H9 (cell line): ENCODE measurements at regions not wholly inside any gene's neighbourhood (a gene's known extent, or its start where the extent isn't known, plus 50 kb on each side); places are given as distances from the start of the nearest gene placed in this dataset.

Source experiments
- DNase-seq: peaks from one replicate; pipeline ENCODE4 v3.0.0-alpha.2; 2017
- H2AFZ ChIP-seq: one replicate; pipeline ENCODE4 v1.6.1; 2013; ENCODE audit warnings: mild to moderate bottlenecking, low read length, control low read depth, moderate library complexity
- H2AK5ac ChIP-seq: 2 replicates; pipeline ENCODE4 v1.6.1; 2013; ENCODE audit warnings: low read length, control low read depth, mixed read lengths; ENCODE audit not compliant: insufficient read length
- H2BK120ac ChIP-seq: one replicate; pipeline ENCODE4 v1.6.1; 2013; ENCODE audit warnings: low read depth, mild to moderate bottlenecking, low read length, control low read depth, inconsistent platforms; ENCODE audit not compliant: poor library complexity, severe bottlenecking
- H2BK12ac ChIP-seq: 2 replicates; pipeline ENCODE4 v1.6.1; 2013; ENCODE audit warnings: low read length, control low read depth, mixed read lengths, low read depth; ENCODE audit not compliant: insufficient read length
- H2BK15ac ChIP-seq: 2 replicates; pipeline ENCODE4 v1.6.1; 2013; ENCODE audit warnings: low read depth, low read length, control low read depth
- H2BK20ac ChIP-seq: one replicate; pipeline ENCODE4 v1.6.1; 2013; ENCODE audit warnings: low read depth, mild to moderate bottlenecking, low read length, control low read depth, inconsistent platforms; ENCODE audit not compliant: poor library complexity, severe bottlenecking
- H2BK5ac ChIP-seq: 2 replicates; pipeline ENCODE4 v1.6.1; 2013; ENCODE audit warnings: low read length, control low read depth, mixed read lengths; ENCODE audit not compliant: insufficient read length
- H3K14ac ChIP-seq: 2 replicates; pipeline ENCODE4 v1.6.1; 2013; ENCODE audit warnings: low read length, control low read depth; ENCODE audit not compliant: insufficient read depth
- H3K18ac ChIP-seq: 2 replicates; pipeline ENCODE4 v1.6.1; 2013; ENCODE audit warnings: low read depth, mild to moderate bottlenecking, mixed read lengths, low read length, control low read depth; ENCODE audit not compliant: insufficient read length
- H3K23ac ChIP-seq: 2 replicates; pipeline ENCODE4 v1.6.1; 2013; ENCODE audit warnings: low read length, control low read depth, mixed read lengths, low read depth; ENCODE audit not compliant: insufficient read length
- H3K23me2 ChIP-seq: 2 replicates; pipeline ENCODE4 v1.6.1; 2013; ENCODE audit warnings: low read depth, mild to moderate bottlenecking, mixed read lengths, low read length, control low read depth; ENCODE audit not compliant: insufficient read length, poor library complexity, severe bottlenecking
- H3K27ac ChIP-seq: 2 replicates; pipeline ENCODE4 v1.5.1; 2013; ENCODE audit warnings: low read length, control low read depth, mixed read lengths, low read depth; ENCODE audit not compliant: insufficient read length
- H3K27me3 ChIP-seq: 2 replicates; pipeline ENCODE4 v1.6.1; 2013; ENCODE audit warnings: low read length, control low read depth, inconsistent platforms; ENCODE audit not compliant: insufficient read depth
- H3K4ac ChIP-seq: 2 replicates; pipeline ENCODE4 v1.6.1; 2013; ENCODE audit warnings: low read depth, mild to moderate bottlenecking, control low read depth, inconsistent platforms, low read length, moderate library complexity
- H3K4me1 ChIP-seq: 2 replicates; pipeline ENCODE4 v1.6.1; 2013; ENCODE audit warnings: low read length, control low read depth, inconsistent platforms; ENCODE audit not compliant: insufficient read depth
- H3K4me2 ChIP-seq: 2 replicates; pipeline ENCODE4 v1.6.1; 2013; ENCODE audit warnings: low read length, control low read depth, mixed read lengths; ENCODE audit not compliant: insufficient read length, insufficient read depth
- H3K56ac ChIP-seq: 2 replicates; pipeline ENCODE4 v1.6.1; 2013; ENCODE audit warnings: low read depth, mild to moderate bottlenecking, mixed read lengths, low read length, control low read depth; ENCODE audit not compliant: insufficient read length
- H3K79me1 ChIP-seq: 2 replicates; pipeline ENCODE4 v1.6.1; 2013; ENCODE audit warnings: low read depth, mild to moderate bottlenecking, moderate library complexity, low read length, control low read depth, inconsistent platforms; ENCODE audit not compliant: insufficient read depth, poor library complexity, severe bottlenecking
- H3K79me2 ChIP-seq: 2 replicates; pipeline ENCODE4 v1.6.1; 2013; ENCODE audit warnings: low read length, control low read depth, inconsistent platforms; ENCODE audit not compliant: insufficient read depth
- H3K9ac ChIP-seq: 2 replicates; pipeline ENCODE4 v1.6.1; 2013; ENCODE audit warnings: low read length, control low read depth, mixed read lengths; ENCODE audit not compliant: insufficient read length; ENCODE audit errors: extremely low read depth
- H3K9me3 ChIP-seq: one replicate; pipeline ENCODE4 v1.6.1; 2013; ENCODE audit warnings: low read depth, low read length, inconsistent platforms; ENCODE audit not compliant: control insufficient read depth
- H3T11ph ChIP-seq: one replicate; pipeline ENCODE4 v1.6.1; 2013; ENCODE audit warnings: mild to moderate bottlenecking, low read length, control low read depth, inconsistent platforms
- H4K20me1 ChIP-seq: one replicate; pipeline ENCODE4 v1.6.1; 2013; ENCODE audit not compliant: control insufficient read depth, insufficient read length, insufficient read depth
- H4K5ac ChIP-seq: 2 replicates; pipeline ENCODE4 v1.6.1; 2013; ENCODE audit warnings: low read depth, mild to moderate bottlenecking, mixed read lengths, low read length, control low read depth; ENCODE audit not compliant: insufficient read length
- H4K8ac ChIP-seq: replicated peaks from 2 replicates; pipeline ENCODE4 v1.6.1; 2013; ENCODE audit warnings: low read length, control low read depth, mixed read lengths, low read depth; ENCODE audit not compliant: insufficient read length
- H4K91ac ChIP-seq: 2 replicates; pipeline ENCODE4 v1.6.1; 2013; ENCODE audit warnings: low read depth, mild to moderate bottlenecking, moderate library complexity, mixed read lengths, low read length, control low read depth; ENCODE audit not compliant: insufficient read length
- H3K27ac Mint-ChIP-seq, 3 experiments: 2 replicates in 2 of 3; 3 replicates in 1 of 3; pipeline ENCODE4 v1.8.0; 2020 to 2021; ENCODE audit warnings: mixed read lengths in 3 of 3, mild to moderate bottlenecking in 1 of 3, moderate library complexity in 1 of 3
- H3K27me3 Mint-ChIP-seq: 2 replicates; pipeline ENCODE4 v1.8.0; 2021; ENCODE audit warnings: low read depth, mild to moderate bottlenecking, moderate library complexity, mixed read lengths
- H3K36me3 Mint-ChIP-seq, 3 experiments: 2 replicates in 2 of 3; 3 replicates in 1 of 3; pipeline ENCODE4 v1.8.0; 2020 to 2021; ENCODE audit warnings: low read depth in 3 of 3, mixed read lengths in 3 of 3; ENCODE audit not compliant: insufficient read depth in 1 of 3
- H3K4me1 Mint-ChIP-seq, 2 experiments: 2 replicates each; pipeline ENCODE4 v1.8.0; 2020; ENCODE audit warnings: mixed read lengths in 2 of 2
- H3K4me3 Mint-ChIP-seq, 2 experiments: 2 replicates in 1 of 2; 3 replicates in 1 of 2; pipeline ENCODE4 v1.8.0; 2020 to 2021; ENCODE audit warnings: mild to moderate bottlenecking in 2 of 2, mixed read lengths in 2 of 2, moderate library complexity in 1 of 2
- H3K9me3 Mint-ChIP-seq, 2 experiments: 2 replicates in 1 of 2; 3 replicates in 1 of 2; pipeline ENCODE4 v1.8.0; 2020; ENCODE audit warnings: mild to moderate bottlenecking in 2 of 2, mixed read lengths in 2 of 2, moderate library complexity in 1 of 2
- CTCF ChIP-seq: fragments of 200-600 bp; sonication (generic); conservative IDR thresholded peaks from 3 replicates; pipeline ENCODE4 v1.8.0; 2021; ENCODE audit warnings: antibody characterized with exemption, mild to moderate bottlenecking
- WGBS: extraction: QIAGEN DNeasy Blood & Tissue Kit; methylation state at CpG from one replicate; pipeline ENCODE4 v1.1.7; 2013; ENCODE audit warnings: missing lambda C conversion rate, low lambda C conversion rate, mixed read lengths; ENCODE audit not compliant: insufficient read length; ENCODE audit errors: extremely low coverage; 5-methylcytosine and 5-hydroxymethylcytosine counted together

DNA sequence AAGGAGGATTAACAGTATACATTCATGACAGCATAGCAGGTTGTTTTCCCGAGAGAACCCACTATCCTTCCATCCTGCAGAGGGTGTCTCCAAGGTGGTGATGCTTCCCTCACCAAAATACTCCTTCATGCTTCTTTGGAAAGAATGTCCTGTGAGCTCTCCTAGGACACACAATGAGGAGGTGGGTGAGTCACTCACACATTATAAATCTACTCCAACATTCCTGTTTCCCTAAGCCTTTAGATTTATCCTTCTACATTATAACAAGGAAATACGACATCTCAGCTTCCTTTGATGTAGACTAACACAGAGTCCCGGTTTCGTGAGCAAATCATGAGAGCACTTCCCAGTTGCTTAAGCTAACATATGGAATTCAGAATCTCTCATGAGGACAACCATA lies 689.7 kb upstream of the CELF2 start:
- H3K4me1 Mint-ChIP-seq, result peaks cover 6 to 11% of the 10 kb centered on the region in 2 experiments
- H2BK15ac ChIP-seq, result no peak overlapping the region
- H3K23ac ChIP-seq, result no peak overlapping the region
- no peak overlapping the region for H3T11ph ChIP-seq
- no peak overlapping the region for H3K27ac ChIP-seq
- H4K8ac ChIP-seq, result no peak overlapping the region
- no peaks in the 10 kb centered on the region for H3K36me3 Mint-ChIP-seq
- no peak overlapping the region for H3K4me2 ChIP-seq
- H3K4me1 ChIP-seq, result no peaks in the 10 kb centered on the region; the same call in 1 of the 2 replicates
- no peak overlapping the region for H2BK5ac ChIP-seq
- no peaks in the 10 kb centered on the region for H3K27me3 ChIP-seq
- H3K9ac ChIP-seq, result no peak overlapping the region
- no peak overlapping the region for H2BK120ac ChIP-seq
- H3K23me2 ChIP-seq, result no peaks in the 10 kb centered on the region
- no peak overlapping the region for H3K14ac ChIP-seq
- no peaks in the 10 kb centered on the region for H3K79me1 ChIP-seq
- H3K4me3 Mint-ChIP-seq, result no peak overlapping the region
- H3K27me3 Mint-ChIP-seq, result no peaks in the 10 kb centered on the region
- WGBS, result no CpG with 5 or more reads among the region's 4 CpGs
- no peak overlapping the region for H3K27ac Mint-ChIP-seq
- H3K18ac ChIP-seq, result no peak overlapping the region
- H2AFZ ChIP-seq, result no peak overlapping the region
- no peak for TF ChIP-seq CTCF
- DNase-seq, result no peak
- H4K91ac ChIP-seq, result no peak overlapping the region
- no peak overlapping the region for H2BK12ac ChIP-seq
- no peaks in the 10 kb centered on the region for H3K9me3 ChIP-seq
- H4K5ac ChIP-seq, result no peak overlapping the region
- no peaks in the 10 kb centered on the region for H3K9me3 Mint-ChIP-seq
- H2AK5ac ChIP-seq, result no peak overlapping the region
- no peak overlapping the region for H2BK20ac ChIP-seq
- no peaks in the 10 kb centered on the region for H3K79me2 ChIP-seq
- H4K20me1 ChIP-seq, result no peaks in the 10 kb centered on the region
- no peak overlapping the region for H3K4ac ChIP-seq
- no peak overlapping the region for H3K56ac ChIP-seq
